IMR-90 (cell line): ENCODE measurements at regions not wholly inside any gene's neighbourhood (a gene's known extent, or its start where the extent isn't known, plus 50 kb on each side); places are given as distances from the start of the nearest gene placed in this dataset.

Experiments
- BHLHE40 ChIP-seq: fragments of 150-350 bp; IDR thresholded peaks from 2 replicates; pipeline ENCODE4 v1.6.1; 2016; ENCODE audit warnings: mild to moderate bottlenecking, low read depth, low read length
- MAFK ChIP-seq: IDR thresholded peaks from 2 replicates; pipeline ENCODE4 v1.6.1; 2012; ENCODE audit warnings: low read depth, low read length, improper control_type of control experiment
- NFE2L2 ChIP-seq: fragments of 150-350 bp; IDR thresholded peaks from 2 replicates; pipeline ENCODE4 v1.6.1; 2016; ENCODE audit warnings: low read depth, mild to moderate bottlenecking, low read length
- POLR2A ChIP-seq: IDR thresholded peaks from 2 replicates; pipeline ENCODE4 v1.6.1; 2012; ENCODE audit warnings: mild to moderate bottlenecking, low read depth, low read length
- RAD21 ChIP-seq: IDR thresholded peaks from 2 replicates; pipeline ENCODE4 v1.6.1; 2012; ENCODE audit warnings: low read length, improper control_type of control experiment
- RCOR1 ChIP-seq: IDR thresholded peaks from 2 replicates; pipeline ENCODE4 v1.6.1; 2012; ENCODE audit warnings: mild to moderate bottlenecking, low read length, improper control_type of control experiment; ENCODE audit not compliant: insufficient replicate concordance
- RFX5 ChIP-seq: IDR thresholded peaks from 2 replicates; pipeline ENCODE4 v1.8.0; 2012; ENCODE audit warnings: low read depth, mild to moderate bottlenecking, low read length, moderate library complexity
- SMC3 ChIP-seq: fragments of 150-350 bp; IDR thresholded peaks from 2 replicates; pipeline ENCODE4 v1.6.1; 2016; ENCODE audit warnings: low read depth, mild to moderate bottlenecking, antibody characterized with exemption, low read length, moderate library complexity
- TF ChIP-seq, protein P1 (sequence below): conservative IDR thresholded peaks from 2 replicates; pipeline ENCODE4 v1.5.1; 2012; ENCODE audit warnings: mild to moderate bottlenecking, low read depth, low read length, improper control_type of control experiment

DNA sequence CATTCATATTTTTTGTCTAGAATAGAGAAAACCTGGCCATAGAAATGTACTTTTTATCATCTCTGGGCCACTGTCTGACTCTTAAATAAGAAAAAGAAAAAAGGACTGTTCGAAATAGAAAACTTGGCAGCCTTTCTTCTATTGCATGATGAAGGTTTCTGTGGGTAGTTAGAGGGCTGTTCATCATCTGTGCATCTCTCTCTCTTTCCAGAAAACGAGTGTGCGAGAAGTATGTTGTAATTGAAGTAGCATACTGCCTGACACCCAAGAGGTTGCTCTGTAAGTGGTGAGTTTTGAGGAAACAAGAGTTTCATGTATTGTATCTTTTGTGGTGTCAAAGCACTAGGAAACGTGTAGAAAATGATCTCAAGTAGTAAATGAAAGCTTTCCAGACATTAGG is 343.2 kb upstream of the TMEM229A start:
- TF ChIP-seq, protein P1, sequence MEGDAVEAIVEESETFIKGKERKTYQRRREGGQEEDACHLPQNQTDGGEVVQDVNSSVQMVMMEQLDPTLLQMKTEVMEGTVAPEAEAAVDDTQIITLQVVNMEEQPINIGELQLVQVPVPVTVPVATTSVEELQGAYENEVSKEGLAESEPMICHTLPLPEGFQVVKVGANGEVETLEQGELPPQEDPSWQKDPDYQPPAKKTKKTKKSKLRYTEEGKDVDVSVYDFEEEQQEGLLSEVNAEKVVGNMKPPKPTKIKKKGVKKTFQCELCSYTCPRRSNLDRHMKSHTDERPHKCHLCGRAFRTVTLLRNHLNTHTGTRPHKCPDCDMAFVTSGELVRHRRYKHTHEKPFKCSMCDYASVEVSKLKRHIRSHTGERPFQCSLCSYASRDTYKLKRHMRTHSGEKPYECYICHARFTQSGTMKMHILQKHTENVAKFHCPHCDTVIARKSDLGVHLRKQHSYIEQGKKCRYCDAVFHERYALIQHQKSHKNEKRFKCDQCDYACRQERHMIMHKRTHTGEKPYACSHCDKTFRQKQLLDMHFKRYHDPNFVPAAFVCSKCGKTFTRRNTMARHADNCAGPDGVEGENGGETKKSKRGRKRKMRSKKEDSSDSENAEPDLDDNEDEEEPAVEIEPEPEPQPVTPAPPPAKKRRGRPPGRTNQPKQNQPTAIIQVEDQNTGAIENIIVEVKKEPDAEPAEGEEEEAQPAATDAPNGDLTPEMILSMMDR, result no peak
- TF ChIP-seq MAFK (no peak), RFX5 (no peak), POLR2A (no peak), NFE2L2 (no peak), RAD21 (no peak), SMC3 (no peak), BHLHE40 (no peak), RCOR1 (no peak)
